NCI-H510A treated with DMSO at 0.1 percent for 48 hours (cell line): ENCODE measurements at regions not wholly inside any gene's neighbourhood (a gene's known extent, or its start where the extent isn't known, plus 50 kb on each side); places are given as distances from the start of the nearest gene placed in this dataset.
"Not testable (repeated sequence)": the region's sequence is repeated elsewhere in the genome, so short reads cannot be mapped to it uniquely, and the experiment has no call there.

Source experiments
- DNase-seq: peaks from one replicate; lab custom pipeline; 2025; lab: John Stamatoyannopoulos, UW

- DNase-seq: not testable (repeated sequence)
These were observed 999.3 kb upstream of the ZEB2 start for GRCh38 chr2:145519254-145519653.

- no peak for DNase-seq
These were observed 992.0 kb upstream of the ZEB2 start for GRCh38 chr2:145511946-145512345.

GRCh38 chr2:145503511-145503910 lies 983.6 kb upstream of the ZEB2 start:
- no peak for DNase-seq

DNA sequence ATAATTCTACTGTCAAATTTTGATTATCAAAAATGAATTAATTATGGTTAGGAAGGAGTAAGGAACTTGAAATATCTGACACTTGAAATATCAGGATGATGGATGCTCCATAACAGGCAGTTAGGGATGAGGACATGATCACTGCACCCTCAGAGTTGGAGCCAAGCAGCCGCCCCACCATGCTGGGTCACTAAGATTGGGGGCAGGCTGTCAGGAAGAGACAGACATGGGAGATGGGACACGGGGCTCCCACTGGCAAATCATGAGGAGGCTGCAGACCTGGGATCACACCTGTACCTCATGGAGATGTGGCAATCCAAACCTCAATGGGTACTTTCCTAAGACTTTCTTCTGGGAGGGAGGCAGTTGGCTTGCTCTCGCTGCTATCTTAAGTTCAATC lies 982.0 kb upstream of the ZEB2 start:
- DNase-seq: no peak

DNA sequence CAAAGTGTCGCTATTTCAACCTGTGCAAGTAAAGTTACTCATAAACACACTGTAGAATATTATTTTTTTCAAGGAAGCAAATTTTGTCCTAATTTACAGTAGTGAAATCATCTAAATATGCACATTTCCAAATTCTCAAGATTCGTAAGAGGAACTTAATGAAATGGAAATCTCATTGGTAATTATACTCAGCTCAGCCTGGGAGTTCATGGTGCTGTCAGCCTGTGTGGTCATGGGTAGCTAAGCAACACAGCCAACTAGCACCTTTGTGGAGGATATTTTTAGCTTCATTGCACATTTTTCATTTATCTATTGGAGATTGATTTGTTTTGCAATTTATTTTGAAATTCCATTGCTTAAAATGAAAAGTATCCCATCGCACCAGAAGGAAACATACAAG lies 975.7 kb upstream of the ZEB2 start:
- DNase-seq: no peak

DNA sequence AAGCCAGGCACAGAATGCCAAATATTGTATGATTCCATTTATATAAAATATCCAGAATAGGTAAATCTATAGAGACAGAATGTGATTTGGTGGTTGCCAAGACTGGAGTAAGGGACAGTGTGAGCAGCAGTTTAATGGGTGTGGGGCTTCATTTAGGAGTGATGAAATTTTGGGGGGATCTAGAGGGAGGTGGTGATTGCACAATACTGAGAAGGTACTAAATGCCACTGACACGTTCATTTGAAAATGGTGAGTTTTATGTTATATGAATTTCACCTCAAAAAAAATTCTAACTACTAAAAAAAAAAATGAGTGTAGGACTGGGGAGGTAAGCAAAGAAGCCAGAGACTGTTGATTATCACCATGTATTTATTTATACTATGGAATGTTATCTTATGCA lies 974.5 kb upstream of the ZEB2 start:
- DNase-seq: no peak

- DNase-seq: no peak
These were observed 968.7 kb upstream of the ZEB2 start for GRCh38 chr2:145488571-145488970.

GRCh38 chr2:145484448-145485097 lies 964.7 kb upstream of the ZEB2 start:
- DNase-seq: no peak

GRCh38 chr2:145483854-145484253 lies 963.9 kb upstream of the ZEB2 start:
- DNase-seq: no peak

- no peak for DNase-seq
These were observed 961.5 kb upstream of the ZEB2 start for GRCh38 chr2:145481334-145481922.

DNA sequence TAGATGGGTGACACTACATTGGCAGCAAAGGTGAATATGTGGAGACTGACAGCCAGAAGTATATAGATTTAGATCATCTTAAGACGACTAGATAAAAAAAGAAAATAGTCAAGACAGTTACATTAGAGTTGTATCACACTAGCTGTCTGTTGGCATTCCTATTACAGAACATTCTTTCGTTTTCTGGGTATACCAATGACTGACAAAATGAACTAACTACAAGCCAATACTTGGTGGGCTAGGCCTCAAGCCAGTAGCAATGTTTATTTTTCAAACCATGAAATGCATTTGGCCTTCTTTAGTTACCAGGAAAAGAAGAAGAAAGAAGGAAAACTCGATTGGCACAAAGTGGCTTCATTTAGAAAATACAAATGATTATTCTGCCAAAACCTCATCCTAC lies 944.9 kb upstream of the ZEB2 start:
- no peak for DNase-seq

DNA sequence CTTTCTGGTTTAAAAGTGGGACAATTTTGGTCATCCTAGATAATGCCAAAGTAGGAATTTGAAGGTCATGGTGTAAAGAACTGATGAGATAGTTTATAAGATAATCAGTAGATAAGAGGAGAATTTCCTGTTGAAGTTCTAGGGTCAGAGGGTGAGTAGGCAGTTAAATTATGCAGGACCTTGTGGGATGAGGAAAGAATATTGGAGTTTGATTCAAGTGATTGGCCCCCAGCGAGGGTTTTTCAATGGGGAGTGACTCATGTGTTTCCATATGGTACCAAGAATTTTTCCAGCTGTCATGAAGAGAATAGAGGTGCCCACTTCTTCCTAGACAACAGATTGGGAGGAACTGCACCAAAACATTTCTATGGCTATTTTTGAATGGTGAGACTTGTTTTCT lies 940.2 kb upstream of the ZEB2 start:
- no peak for DNase-seq

DNA sequence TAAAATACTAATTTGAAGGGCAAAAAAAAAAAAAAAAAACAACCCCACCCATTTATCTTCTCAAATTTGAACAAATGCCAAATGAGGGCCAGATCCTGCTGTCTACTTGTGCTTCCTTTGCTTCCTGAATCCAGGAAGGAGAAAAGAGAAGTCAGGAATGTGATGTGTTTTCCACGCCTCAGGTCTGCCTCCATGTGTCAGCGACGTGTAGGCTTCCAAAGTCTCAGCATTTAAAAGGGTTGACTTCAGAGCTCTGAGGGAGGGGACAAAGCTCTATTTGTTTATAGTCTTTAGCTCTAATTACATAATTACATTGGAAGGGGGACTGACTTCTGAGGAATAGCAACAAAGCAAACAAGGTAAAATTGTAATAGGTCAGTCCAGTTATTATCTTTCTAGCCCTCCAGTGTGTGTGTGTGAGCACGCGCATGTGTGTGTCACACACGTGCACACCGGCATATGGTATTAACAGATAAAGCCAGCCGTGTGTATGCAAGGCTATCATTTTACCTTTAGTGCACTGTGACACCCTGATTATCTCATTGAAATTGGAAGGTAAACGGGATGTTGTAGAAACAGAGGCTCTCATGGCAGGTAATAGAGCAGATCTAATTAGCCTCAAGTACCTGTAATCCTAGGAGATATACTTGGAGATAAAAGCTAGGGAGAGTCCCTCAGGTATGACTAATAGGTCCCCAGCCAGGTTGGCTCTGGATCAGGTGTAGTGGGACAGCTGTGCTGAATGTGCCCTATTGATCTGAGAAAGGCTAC lies 911.4 kb upstream of the ZEB2 start:
- DNase-seq: peak; percentile 99

DNA sequence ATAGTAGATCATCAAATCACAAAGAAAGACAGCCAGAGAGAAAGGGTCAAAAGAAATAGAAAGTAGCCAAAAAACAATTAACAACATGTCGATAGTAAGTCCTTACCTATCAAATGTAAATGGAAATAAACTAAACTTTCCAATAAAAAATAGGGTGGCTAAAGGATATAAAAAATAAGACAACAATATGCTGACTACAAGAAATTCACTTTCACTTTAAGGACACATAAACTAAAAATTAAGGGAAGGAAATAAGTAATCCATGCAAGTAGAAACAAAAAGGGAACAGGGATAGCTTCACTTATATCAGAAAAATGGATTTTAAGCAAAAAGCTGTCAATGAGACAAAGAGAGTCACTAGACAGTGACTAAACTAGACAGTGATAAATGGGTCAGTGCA lies 903.9 kb upstream of the ZEB2 start:
- DNase-seq: no peak

DNA sequence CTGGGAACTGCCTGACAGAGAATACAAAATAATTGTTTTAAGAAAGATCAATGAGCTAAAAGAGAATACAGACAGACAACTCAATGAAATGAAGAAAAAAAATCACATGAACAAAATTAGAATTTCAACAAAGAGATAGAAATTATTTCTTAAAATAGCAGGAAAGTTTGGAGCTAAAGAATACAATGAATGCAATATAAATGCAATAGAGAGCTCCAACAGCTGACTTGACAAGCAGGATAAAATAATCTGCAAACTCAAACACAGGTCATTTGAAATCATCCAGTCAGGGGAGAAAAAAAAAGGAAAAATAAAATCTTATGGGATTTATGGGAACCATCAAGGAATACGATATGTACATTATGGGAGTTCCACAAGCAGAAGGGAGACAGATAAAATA lies 902.7 kb upstream of the ZEB2 start:
- DNase-seq: no peak

- no peak for DNase-seq
These were observed 901.9 kb upstream of the ZEB2 start for GRCh38 chr2:145421841-145422240.

DNA sequence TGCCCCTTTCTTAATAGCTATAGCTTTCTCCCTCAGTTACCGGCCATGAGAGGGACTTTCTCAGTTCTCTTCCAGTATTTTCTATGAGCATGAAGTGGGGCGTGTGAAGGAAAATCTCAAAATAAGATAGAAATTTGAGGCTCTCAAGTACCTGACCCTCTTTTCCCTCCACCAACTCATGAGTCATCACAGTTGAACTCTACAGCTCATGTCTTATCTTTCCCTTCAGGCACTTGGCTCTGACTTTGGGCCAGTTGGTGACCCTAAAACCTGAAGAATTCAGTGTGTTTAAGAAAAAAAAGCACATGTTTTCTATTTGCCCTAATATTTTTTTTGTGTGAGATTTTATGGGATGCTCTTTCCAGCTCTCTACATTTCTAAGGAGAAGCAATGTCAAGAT lies 896.7 kb upstream of the ZEB2 start:
- DNase-seq: no peak

DNA sequence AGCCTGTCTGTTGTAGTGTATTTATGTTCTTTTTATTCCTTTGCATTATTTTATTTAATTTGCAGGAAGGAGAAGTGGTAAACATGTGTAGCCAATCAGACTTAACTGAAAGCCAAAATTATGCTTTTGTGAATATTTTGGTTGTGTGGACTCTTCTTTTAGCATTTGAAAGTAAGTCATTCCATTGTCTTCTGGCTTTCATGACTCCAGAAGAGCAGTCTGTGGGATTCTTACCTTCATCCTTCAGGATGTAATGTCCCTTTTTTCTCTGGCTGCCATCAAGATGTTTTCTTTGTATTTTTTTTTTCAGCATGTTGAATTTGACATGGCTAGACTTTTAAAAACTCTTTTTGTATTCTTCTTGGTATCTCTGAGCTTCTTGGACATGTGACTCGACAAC lies 895.2 kb upstream of the ZEB2 start:
- no peak for DNase-seq

GRCh38 chr2:145413261-145414030 lies 893.5 kb upstream of the ZEB2 start:
- DNase-seq: no peak

GRCh38 chr2:145412155-145412554 lies 892.2 kb upstream of the ZEB2 start:
- no peak for DNase-seq

DNA sequence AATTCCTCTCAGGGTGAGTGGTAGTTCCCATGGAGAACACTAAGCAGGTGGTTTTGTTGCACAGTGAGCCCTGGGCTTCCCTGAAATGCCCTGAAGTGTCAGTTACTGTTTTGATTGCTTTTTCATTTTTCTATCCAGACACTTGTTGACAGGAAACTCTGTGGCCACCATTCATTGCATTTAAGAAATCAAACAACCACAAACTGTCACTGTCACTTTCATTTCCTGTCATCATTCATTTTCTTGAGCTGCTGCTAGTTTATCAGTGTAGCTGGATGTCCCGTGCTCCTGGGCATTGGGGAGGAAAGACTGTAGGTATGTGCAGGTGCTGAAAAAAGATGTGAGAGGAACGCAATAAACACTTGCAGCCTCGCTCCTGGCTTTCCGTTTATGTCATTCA lies 891.6 kb upstream of the ZEB2 start:
- peak; percentile 9 for DNase-seq

GRCh38 chr2:145410086-145410485 lies 890.2 kb upstream of the ZEB2 start:
- no peak for DNase-seq

GRCh38 chr2:145408980-145409379 lies 889.1 kb upstream of the ZEB2 start:
- no peak for DNase-seq
